Mesothelial cell of epicardium (in vitro differentiated cells): ENCODE measurements at regions not wholly inside any gene's neighbourhood (a gene's known extent, or its start where the extent isn't known, plus 50 kb on each side); places are given as distances from the start of the nearest gene placed in this dataset.
"Not testable (repeated sequence)": the region's sequence is repeated elsewhere in the genome, so short reads cannot be mapped to it uniquely, and the experiment has no call there.

Experiments
- DNase-seq, 2 experiments: peaks; one replicate each; pipeline ENCODE4 v3.0.0; 2021; ENCODE audit warnings: low spot score in 2 of 2; ENCODE audit not compliant: unreplicated experiment in 2 of 2
- H3K27ac Mint-ChIP-seq: 2 replicates; pipeline ENCODE4 v1.8.0; 2021; ENCODE audit warnings: mixed read lengths
- H3K27me3 Mint-ChIP-seq: 2 replicates; pipeline ENCODE4 v1.8.0; 2021; ENCODE audit warnings: low read depth, mixed read lengths
- H3K36me3 Mint-ChIP-seq: 2 replicates; pipeline ENCODE4 v1.8.0; 2021; ENCODE audit warnings: mixed read lengths
- H3K4me1 Mint-ChIP-seq: 2 replicates; pipeline ENCODE4 v1.8.0; 2021; ENCODE audit warnings: mixed read lengths
- H3K4me3 Mint-ChIP-seq: 2 replicates; pipeline ENCODE4 v1.8.0; 2021; ENCODE audit warnings: mild to moderate bottlenecking, moderate library complexity, mixed read lengths
- H3K9me3 Mint-ChIP-seq: 2 replicates; pipeline ENCODE4 v1.8.0; 2021; ENCODE audit warnings: mixed read lengths
- CTCF ChIP-seq: fragments of 200-600 bp; sonication (generic); IDR thresholded peaks from one replicate; pipeline ENCODE4 v1.5.0; 2021; ENCODE audit warnings: antibody characterized with exemption; ENCODE audit not compliant: unreplicated experiment

GRCh38 chr4:159787901-159788300 is 685.0 kb downstream of the RAPGEF2 start:
- no peak for DNase-seq
- Mint-ChIP-seq H3K27me3 (no peaks in the 10 kb centered on the region), H3K36me3 (no peaks in the 10 kb centered on the region), H3K27ac (no peak overlapping the region), H3K4me3 (no peak overlapping the region), H3K9me3 (peaks cover 24% of the 10 kb centered on the region), H3K4me1 (peaks cover 2% of the 10 kb centered on the region)
- no peak for TF ChIP-seq CTCF

- Mint-ChIP-seq H3K4me3 (no peak overlapping the region), H3K36me3 (no peaks in the 10 kb centered on the region), H3K27me3 (no peaks in the 10 kb centered on the region), H3K27ac (no peak overlapping the region), H3K9me3 (peaks cover 14% of the 10 kb centered on the region), H3K4me1 (no peaks in the 10 kb centered on the region)
- TF ChIP-seq CTCF, result no peak
- DNase-seq, result no peak
These were observed 688.5 kb downstream of the RAPGEF2 start for GRCh38 chr4:159791334-159791733.

DNA sequence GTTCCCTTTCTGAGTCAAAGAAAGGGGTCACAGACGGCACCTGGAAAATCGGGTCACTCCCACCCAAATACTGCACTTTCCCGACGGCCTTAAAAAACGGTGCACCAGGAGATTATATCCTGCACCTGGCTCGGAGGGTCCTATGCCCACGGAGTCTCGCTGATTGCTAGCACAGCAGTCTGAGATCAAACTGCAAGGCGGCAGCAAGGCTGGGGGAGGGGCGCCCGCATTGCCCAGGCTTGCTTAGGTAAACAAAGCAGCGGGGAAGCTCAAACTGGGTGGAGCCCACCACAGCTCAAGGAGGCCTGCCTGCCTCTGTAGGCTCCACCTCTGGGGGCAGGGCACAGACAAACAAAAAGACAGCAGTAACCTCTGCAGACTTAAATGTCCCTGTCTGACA is 701.7 kb downstream of the RAPGEF2 start:
- not testable (repeated sequence) for H3K9me3 Mint-ChIP-seq, H3K4me3 Mint-ChIP-seq, H3K4me1 Mint-ChIP-seq, DNase-seq, H3K36me3 Mint-ChIP-seq, H3K27ac Mint-ChIP-seq, H3K27me3 Mint-ChIP-seq

- H3K4me3 Mint-ChIP-seq, result no peak overlapping the region
- H3K27ac Mint-ChIP-seq, result no peak overlapping the region
- H3K9me3 Mint-ChIP-seq, result peaks cover 6% of the 10 kb centered on the region
- H3K4me1 Mint-ChIP-seq, result peaks cover 6% of the 10 kb centered on the region
- TF ChIP-seq CTCF, result no peak
- no peaks in the 10 kb centered on the region for H3K36me3 Mint-ChIP-seq
- no peak for DNase-seq
- H3K27me3 Mint-ChIP-seq, result no peaks in the 10 kb centered on the region
These were observed 720.9 kb downstream of the RAPGEF2 start for GRCh38 chr4:159823743-159824142.

DNA sequence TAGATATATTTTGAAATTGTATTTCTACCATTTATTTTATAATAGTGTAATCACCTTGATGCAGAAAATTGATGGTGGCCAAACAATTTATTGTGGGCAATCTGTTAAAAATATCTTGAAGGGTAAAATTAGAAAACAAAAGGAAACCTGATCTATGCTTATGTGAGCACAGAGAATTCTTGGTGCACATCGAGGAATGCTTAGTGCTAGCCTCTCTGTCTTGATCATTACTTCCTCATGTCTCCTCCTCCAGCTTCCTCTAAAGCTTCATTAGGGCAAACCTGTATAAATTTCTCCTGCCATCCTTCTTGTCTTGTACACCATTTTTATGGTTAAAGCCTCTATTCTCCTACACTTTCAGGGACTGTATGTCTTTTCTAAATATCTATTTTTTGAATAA is 725.8 kb downstream of the RAPGEF2 start:
- TF ChIP-seq CTCF, result no peak
- H3K27ac Mint-ChIP-seq, result no peak overlapping the region
- H3K36me3 Mint-ChIP-seq, result no peaks in the 10 kb centered on the region
- H3K9me3 Mint-ChIP-seq, result no peaks in the 10 kb centered on the region
- H3K4me1 Mint-ChIP-seq, result peaks cover 12% of the 10 kb centered on the region
- no peak overlapping the region for H3K4me3 Mint-ChIP-seq
- no peak for DNase-seq
- no peaks in the 10 kb centered on the region for H3K27me3 Mint-ChIP-seq

DNA sequence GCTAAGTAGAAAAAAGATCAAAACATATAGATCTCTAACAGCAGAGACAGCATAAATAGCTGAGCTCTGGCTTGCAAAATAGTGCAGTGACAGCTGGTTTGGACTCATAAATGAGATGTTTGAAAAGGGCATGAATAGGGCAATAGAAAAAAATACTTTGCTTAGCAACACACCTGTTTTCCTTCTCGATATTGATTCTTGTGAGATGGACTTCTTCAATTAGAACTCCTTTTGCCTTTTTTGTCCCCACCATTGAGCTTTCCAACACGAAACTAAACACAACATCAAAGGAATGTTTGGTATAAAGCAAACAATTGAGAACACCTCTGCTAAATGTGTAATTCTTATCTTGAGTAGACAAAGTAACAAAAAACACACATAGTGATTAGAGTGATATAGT is 726.3 kb downstream of the RAPGEF2 start:
- no peak for TF ChIP-seq CTCF
- H3K27me3 Mint-ChIP-seq, result no peaks in the 10 kb centered on the region
- H3K4me1 Mint-ChIP-seq, result peaks cover 7% of the 10 kb centered on the region
- DNase-seq, result no peak
- no peaks in the 10 kb centered on the region for H3K9me3 Mint-ChIP-seq
- H3K4me3 Mint-ChIP-seq, result no peak overlapping the region
- no peak overlapping the region for H3K27ac Mint-ChIP-seq
- H3K36me3 Mint-ChIP-seq, result no peaks in the 10 kb centered on the region
